ENCODE measurements at regions not wholly inside any gene's neighbourhood (a gene's known extent, or its start where the extent isn't known, plus 50 kb on each side); places are given as distances from the start of the nearest gene placed in this dataset.

- H3K27ac ChIP-seq (ENCODE audit: insufficient read depth in 1 of 2, low read depth in 1 of 2, low read length in 2 of 2, poor library complexity in 1 of 2, severe bottlenecking in 2 of 2) = no peak overlapping the region
- DNase-seq = no peak
- H3K4me3 ChIP-seq (ENCODE audit: control insufficient read depth in 1 of 7, extremely low read depth in 1 of 7, insufficient read depth in 4 of 7, low read depth in 2 of 7, low read length in 6 of 7) = no peak overlapping the region
- no peaks in the 10 kb centered on the region for H3K27me3 ChIP-seq (replicated peaks in 2 of 5; ENCODE audit: control insufficient read depth in 4 of 5, insufficient read depth in 5 of 5, low read length in 4 of 5)
- WGBS (ENCODE audit: insufficient coverage) = 100% methylated on average over 2 of the region's 2 CpGs
- H3K4me1 ChIP-seq (ENCODE audit: control extremely low read depth in 1 of 4, control insufficient read depth in 4 of 4, insufficient read depth in 4 of 4, low read length in 3 of 4) = no peaks in the 10 kb centered on the region
- H3K9me3 ChIP-seq (ENCODE audit: control extremely low read depth in 1 of 5, control insufficient read depth in 4 of 5, insufficient read depth in 2 of 5, low read depth in 1 of 5, low read length in 4 of 5) = peaks cover 0 to 7% (median 0%) of the 10 kb centered on the region in 5 experiments
- ChIA-PET POLR2A (no interaction called here), CTCF (no interaction called here)
- H3K36me3 ChIP-seq (ENCODE audit: control insufficient read depth in 4 of 4, insufficient read depth in 4 of 4, low read length in 3 of 4) = no peaks in the 10 kb centered on the region
Observed at GRCh38 chr1:228905701-228906101, 170.4 kb downstream of the RHOU start.

GRCh38 chr1:228906223-228906860, 171.1 kb downstream of the RHOU start:
- Histone ChIP-seq H3K9me3 (ENCODE audit: control extremely low read depth in 1 of 5, control insufficient read depth in 4 of 5, insufficient read depth in 2 of 5, low read depth in 1 of 5, low read length in 4 of 5) (peaks cover 0 to 7% (median 0%) of the 10 kb centered on the region in 5 experiments), H3K4me1 (ENCODE audit: control extremely low read depth in 1 of 4, control insufficient read depth in 4 of 4, insufficient read depth in 4 of 4, low read length in 3 of 4) (no peaks in the 10 kb centered on the region), H3K27me3 (replicated peaks in 2 of 5; ENCODE audit: control insufficient read depth in 4 of 5, insufficient read depth in 5 of 5, low read length in 4 of 5) (no peaks in the 10 kb centered on the region), H3K4me3 (ENCODE audit: control insufficient read depth in 1 of 7, extremely low read depth in 1 of 7, insufficient read depth in 4 of 7, low read depth in 2 of 7, low read length in 6 of 7) (no peak overlapping the region), H3K27ac (ENCODE audit: insufficient read depth in 1 of 2, low read depth in 1 of 2, low read length in 2 of 2, poor library complexity in 1 of 2, severe bottlenecking in 2 of 2) (no peak overlapping the region), H3K36me3 (ENCODE audit: control insufficient read depth in 4 of 4, insufficient read depth in 4 of 4, low read length in 3 of 4) (no peaks in the 10 kb centered on the region)
- WGBS (ENCODE audit: insufficient coverage) = 96% methylated on average over 9 of the region's 10 CpGs
- ChIA-PET CTCF (no interaction called here), POLR2A (no interaction called here)
- no peak for DNase-seq

- no peak for DNase-seq
- POLR2A ChIA-PET = interaction anchor here (0.6 kb wide), 1 partner anchor 1611 kb away, joined by 4 read pairs; no protein-coding TSS in a partner anchor
- H3K9me3 ChIP-seq (ENCODE audit: control extremely low read depth in 1 of 5, control insufficient read depth in 4 of 5, insufficient read depth in 2 of 5, low read depth in 1 of 5, low read length in 4 of 5) = peaks cover 0 to 7% (median 0%) of the 10 kb centered on the region in 5 experiments
- H3K36me3 ChIP-seq (ENCODE audit: control insufficient read depth in 4 of 4, insufficient read depth in 4 of 4, low read length in 3 of 4) = no peaks in the 10 kb centered on the region
- CTCF ChIA-PET = interaction anchor here (0.9 kb wide), 1 partner anchor 12 kb away, joined by 3 read pairs; no protein-coding TSS in a partner anchor
- H3K27ac ChIP-seq (ENCODE audit: insufficient read depth in 1 of 2, low read depth in 1 of 2, low read length in 2 of 2, poor library complexity in 1 of 2, severe bottlenecking in 2 of 2) = no peak overlapping the region
- H3K4me1 ChIP-seq (ENCODE audit: control extremely low read depth in 1 of 4, control insufficient read depth in 4 of 4, insufficient read depth in 4 of 4, low read length in 3 of 4) = peaks cover 0 to 3% (median 0%) of the 10 kb centered on the region in 4 experiments
- 98% methylated on average over 7 of the region's 14 CpGs for WGBS (ENCODE audit: insufficient coverage)
- no peak overlapping the region for H3K4me3 ChIP-seq (ENCODE audit: control insufficient read depth in 1 of 7, extremely low read depth in 1 of 7, insufficient read depth in 4 of 7, low read depth in 2 of 7, low read length in 6 of 7)
- no peaks in the 10 kb centered on the region for H3K27me3 ChIP-seq (replicated peaks in 2 of 5; ENCODE audit: control insufficient read depth in 4 of 5, insufficient read depth in 5 of 5, low read length in 4 of 5)
Observed at GRCh38 chr1:228911225-228912210, 176.2 kb downstream of the RHOU start.

GRCh38 chr1:228913626-228914414, 178.5 kb downstream of the RHOU start:
- 100% methylated on average over 5 of the region's 8 CpGs for WGBS (ENCODE audit: insufficient coverage)
- no peaks in the 10 kb centered on the region for H3K36me3 ChIP-seq (ENCODE audit: control insufficient read depth in 4 of 4, insufficient read depth in 4 of 4, low read length in 3 of 4)
- H3K4me1 ChIP-seq (ENCODE audit: control extremely low read depth in 1 of 4, control insufficient read depth in 4 of 4, insufficient read depth in 4 of 4, low read length in 3 of 4) = peaks cover 0 to 3% (median 0%) of the 10 kb centered on the region in 4 experiments
- POLR2A ChIA-PET = no interaction called here
- no peak overlapping the region for H3K4me3 ChIP-seq (ENCODE audit: control insufficient read depth in 1 of 7, extremely low read depth in 1 of 7, insufficient read depth in 4 of 7, low read depth in 2 of 7, low read length in 6 of 7)
- H3K9me3 ChIP-seq (ENCODE audit: control extremely low read depth in 1 of 5, control insufficient read depth in 4 of 5, insufficient read depth in 2 of 5, low read depth in 1 of 5, low read length in 4 of 5) = peaks cover 0 to 3% (median 0%) of the 10 kb centered on the region in 5 experiments
- CTCF ChIA-PET = interaction anchor here (0.6 to 1.0 kb wide), 3 partner anchors 13 to 110 kb away, joined by 3 read pairs; no protein-coding TSS in a partner anchor
- H3K27ac ChIP-seq (ENCODE audit: insufficient read depth in 1 of 2, low read depth in 1 of 2, low read length in 2 of 2, poor library complexity in 1 of 2, severe bottlenecking in 2 of 2) = no peak overlapping the region
- DNase-seq = no peak
- peaks cover 0 to 7% (median 3%) of the 10 kb centered on the region in 5 experiments for H3K27me3 ChIP-seq (replicated peaks in 2 of 5; ENCODE audit: control insufficient read depth in 4 of 5, insufficient read depth in 5 of 5, low read length in 4 of 5)

- no peak for DNase-seq
- CTCF ChIA-PET = interaction anchor here (0.6 to 1.0 kb wide), 2 partner anchors 12 to 16 kb away, joined by 3 read pairs; no protein-coding TSS in a partner anchor
- H3K4me3 ChIP-seq (ENCODE audit: control insufficient read depth in 1 of 7, extremely low read depth in 1 of 7, insufficient read depth in 4 of 7, low read depth in 2 of 7, low read length in 6 of 7) = no peak overlapping the region
- peaks cover 0 to 3% (median 0%) of the 10 kb centered on the region in 4 experiments for H3K4me1 ChIP-seq (ENCODE audit: control extremely low read depth in 1 of 4, control insufficient read depth in 4 of 4, insufficient read depth in 4 of 4, low read length in 3 of 4)
- no peaks in the 10 kb centered on the region for H3K36me3 ChIP-seq (ENCODE audit: control insufficient read depth in 4 of 4, insufficient read depth in 4 of 4, low read length in 3 of 4)
- peaks cover 0 to 3% (median 0%) of the 10 kb centered on the region in 5 experiments for H3K9me3 ChIP-seq (ENCODE audit: control extremely low read depth in 1 of 5, control insufficient read depth in 4 of 5, insufficient read depth in 2 of 5, low read depth in 1 of 5, low read length in 4 of 5)
- H3K27ac ChIP-seq (ENCODE audit: insufficient read depth in 1 of 2, low read depth in 1 of 2, low read length in 2 of 2, poor library complexity in 1 of 2, severe bottlenecking in 2 of 2) = no peak overlapping the region
- peaks cover 0 to 10% (median 3%) of the 10 kb centered on the region in 5 experiments for H3K27me3 ChIP-seq (replicated peaks in 2 of 5; ENCODE audit: control insufficient read depth in 4 of 5, insufficient read depth in 5 of 5, low read length in 4 of 5)
- WGBS (ENCODE audit: insufficient coverage) = no CpG with 5 or more reads among the region's 1 CpG
- POLR2A ChIA-PET = no interaction called here
Observed at GRCh38 chr1:228914700-228915099, 179.4 kb downstream of the RHOU start.

GRCh38 chr1:228917342-228917741, 182.1 kb downstream of the RHOU start:
- Histone ChIP-seq H3K36me3 (ENCODE audit: control insufficient read depth in 4 of 4, insufficient read depth in 4 of 4, low read length in 3 of 4) (no peaks in the 10 kb centered on the region), H3K4me3 (ENCODE audit: control insufficient read depth in 1 of 7, extremely low read depth in 1 of 7, insufficient read depth in 4 of 7, low read depth in 2 of 7, low read length in 6 of 7) (no peak overlapping the region), H3K27me3 (replicated peaks in 2 of 5; ENCODE audit: control insufficient read depth in 4 of 5, insufficient read depth in 5 of 5, low read length in 4 of 5) (peaks cover 0 to 14% (median 3%) of the 10 kb centered on the region in 5 experiments), H3K4me1 (ENCODE audit: control extremely low read depth in 1 of 4, control insufficient read depth in 4 of 4, insufficient read depth in 4 of 4, low read length in 3 of 4) (peaks cover 3 to 15% (median 7%) of the 10 kb centered on the region in 4 experiments), H3K9me3 (ENCODE audit: control extremely low read depth in 1 of 5, control insufficient read depth in 4 of 5, insufficient read depth in 2 of 5, low read depth in 1 of 5, low read length in 4 of 5) (peaks cover 0 to 3% (median 0%) of the 10 kb centered on the region in 5 experiments), H3K27ac (ENCODE audit: insufficient read depth in 1 of 2, low read depth in 1 of 2, low read length in 2 of 2, poor library complexity in 1 of 2, severe bottlenecking in 2 of 2) (no peak overlapping the region)
- DNase-seq = no peak
- POLR2A ChIA-PET = no interaction called here
- WGBS (ENCODE audit: insufficient coverage) = 96% methylated on average over 9 of the region's 9 CpGs
- CTCF ChIA-PET = no interaction called here
